ENCODE measurements at regions not wholly inside any gene's neighbourhood (a gene's known extent, or its start where the extent isn't known, plus 50 kb on each side); places are given as distances from the start of the nearest gene placed in this dataset.
A peak's percentile ranks its signal among the peaks of the same experiment; 100 is the strongest.

DNA sequence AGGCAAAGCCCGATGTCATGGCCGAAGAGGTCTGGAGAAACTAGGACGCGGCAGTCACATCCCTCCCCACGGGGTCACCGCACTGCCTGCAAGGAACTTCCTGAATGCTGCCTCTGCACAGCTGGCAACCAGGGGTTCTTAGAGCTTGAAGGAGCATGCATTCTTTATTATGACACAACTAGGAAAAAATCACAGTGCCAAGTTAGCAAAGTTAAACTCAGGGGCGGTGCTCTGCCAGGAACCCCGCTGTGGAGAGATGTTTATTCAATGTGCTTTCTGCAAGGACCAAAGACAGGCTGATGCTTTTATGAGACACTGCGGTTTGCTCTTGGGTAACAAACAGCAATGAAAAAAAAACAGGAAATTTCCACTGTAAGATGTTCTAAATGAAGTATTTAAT, 287.3 kb upstream of the FOXQ1 start:
- Mint-ChIP-seq H3K27ac (no peak overlapping the region), H3K9me3 (peaks cover 19% of the 10 kb centered on the region), H3K4me1 (peaks cover 44% of the 10 kb centered on the region), H3K27me3 (ENCODE audit: low read depth) (peaks cover 74% of the 10 kb centered on the region), H3K4me3 (no peak overlapping the region), H3K36me3 (peaks cover 14% of the 10 kb centered on the region)
- TF ChIP-seq JAZF1 (CRISPR knock-in tag; IDR thresholded peaks at IDR 0.05) (no peak), HMGA2 (CRISPR knock-in tag; IDR thresholded peaks at IDR 0.05) (no peak)
- TF ChIP-seq, protein P1, sequence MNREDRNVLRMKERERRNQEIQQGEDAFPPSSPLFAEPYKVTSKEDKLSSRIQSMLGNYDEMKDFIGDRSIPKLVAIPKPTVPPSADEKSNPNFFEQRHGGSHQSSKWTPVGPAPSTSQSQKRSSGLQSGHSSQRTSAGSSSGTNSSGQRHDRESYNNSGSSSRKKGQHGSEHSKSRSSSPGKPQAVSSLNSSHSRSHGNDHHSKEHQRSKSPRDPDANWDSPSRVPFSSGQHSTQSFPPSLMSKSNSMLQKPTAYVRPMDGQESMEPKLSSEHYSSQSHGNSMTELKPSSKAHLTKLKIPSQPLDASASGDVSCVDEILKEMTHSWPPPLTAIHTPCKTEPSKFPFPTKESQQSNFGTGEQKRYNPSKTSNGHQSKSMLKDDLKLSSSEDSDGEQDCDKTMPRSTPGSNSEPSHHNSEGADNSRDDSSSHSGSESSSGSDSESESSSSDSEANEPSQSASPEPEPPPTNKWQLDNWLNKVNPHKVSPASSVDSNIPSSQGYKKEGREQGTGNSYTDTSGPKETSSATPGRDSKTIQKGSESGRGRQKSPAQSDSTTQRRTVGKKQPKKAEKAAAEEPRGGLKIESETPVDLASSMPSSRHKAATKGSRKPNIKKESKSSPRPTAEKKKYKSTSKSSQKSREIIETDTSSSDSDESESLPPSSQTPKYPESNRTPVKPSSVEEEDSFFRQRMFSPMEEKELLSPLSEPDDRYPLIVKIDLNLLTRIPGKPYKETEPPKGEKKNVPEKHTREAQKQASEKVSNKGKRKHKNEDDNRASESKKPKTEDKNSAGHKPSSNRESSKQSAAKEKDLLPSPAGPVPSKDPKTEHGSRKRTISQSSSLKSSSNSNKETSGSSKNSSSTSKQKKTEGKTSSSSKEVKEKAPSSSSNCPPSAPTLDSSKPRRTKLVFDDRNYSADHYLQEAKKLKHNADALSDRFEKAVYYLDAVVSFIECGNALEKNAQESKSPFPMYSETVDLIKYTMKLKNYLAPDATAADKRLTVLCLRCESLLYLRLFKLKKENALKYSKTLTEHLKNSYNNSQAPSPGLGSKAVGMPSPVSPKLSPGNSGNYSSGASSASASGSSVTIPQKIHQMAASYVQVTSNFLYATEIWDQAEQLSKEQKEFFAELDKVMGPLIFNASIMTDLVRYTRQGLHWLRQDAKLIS (CRISPR knock-in tag; IDR thresholded peaks at IDR 0.05; ENCODE audit: borderline replicate concordance): no peak
- TF ChIP-seq, protein P2, sequence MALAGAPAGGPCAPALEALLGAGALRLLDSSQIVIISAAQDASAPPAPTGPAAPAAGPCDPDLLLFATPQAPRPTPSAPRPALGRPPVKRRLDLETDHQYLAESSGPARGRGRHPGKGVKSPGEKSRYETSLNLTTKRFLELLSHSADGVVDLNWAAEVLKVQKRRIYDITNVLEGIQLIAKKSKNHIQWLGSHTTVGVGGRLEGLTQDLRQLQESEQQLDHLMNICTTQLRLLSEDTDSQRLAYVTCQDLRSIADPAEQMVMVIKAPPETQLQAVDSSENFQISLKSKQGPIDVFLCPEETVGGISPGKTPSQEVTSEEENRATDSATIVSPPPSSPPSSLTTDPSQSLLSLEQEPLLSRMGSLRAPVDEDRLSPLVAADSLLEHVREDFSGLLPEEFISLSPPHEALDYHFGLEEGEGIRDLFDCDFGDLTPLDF (CRISPR knock-in tag; IDR thresholded peaks at IDR 0.05): no peak
- CTCF ChIA-PET: no interaction called here
- POLR2A ChIA-PET: no interaction called here
- ATAC-seq (peak; percentile 34; the same call in 1 of the 2 replicates), DNase-seq (ENCODE audit: low spot score) (no peak)

DNA sequence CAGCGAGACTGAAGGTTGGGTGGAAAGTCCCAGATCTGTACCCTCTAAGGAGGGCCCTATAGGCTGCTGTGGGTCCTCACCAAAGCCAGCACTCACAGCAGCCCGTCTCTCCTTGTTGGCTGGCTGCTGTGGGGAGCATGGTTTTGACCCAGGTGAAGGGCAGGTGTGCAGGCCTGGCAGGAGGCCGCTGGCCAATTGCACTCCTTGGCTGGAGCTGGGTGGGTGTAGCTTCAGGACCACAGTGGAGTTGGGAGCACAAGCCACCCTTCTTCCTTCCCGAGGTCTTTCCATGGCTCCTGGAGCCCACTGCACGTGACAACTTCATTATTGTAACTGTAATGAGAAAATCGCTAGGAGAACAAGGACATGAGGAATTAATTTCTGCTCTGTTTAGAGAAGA, 287.7 kb upstream of the FOXQ1 start:
- Mint-ChIP-seq H3K36me3 (peaks cover 14% of the 10 kb centered on the region), H3K4me3 (no peak overlapping the region), H3K4me1 (peaks cover 40% of the 10 kb centered on the region), H3K9me3 (peaks cover 19% of the 10 kb centered on the region), H3K27ac (no peak overlapping the region), H3K27me3 (ENCODE audit: low read depth) (peaks cover 70% of the 10 kb centered on the region)
- POLR2A ChIA-PET: no interaction called here
- DNase-seq (ENCODE audit: low spot score): no peak
- CTCF ChIA-PET: no interaction called here
- no peak for ATAC-seq
- no peak for TF ChIP-seq ZBTB21 (CRISPR knock-in tag; IDR thresholded peaks at IDR 0.05; ENCODE audit: borderline replicate concordance)
- no peak for TF ChIP-seq GTF2I (CRISPR knock-in tag; conservative IDR thresholded peaks at IDR 0.05)
- no peak for TF ChIP-seq TP53 (CRISPR knock-in tag; IDR thresholded peaks at IDR 0.05)
- TF ChIP-seq HMGA2 (CRISPR knock-in tag; IDR thresholded peaks at IDR 0.05): no peak
- no peak for TF ChIP-seq NR3C1 (CRISPR knock-in tag; conservative IDR thresholded peaks at IDR 0.05; ENCODE audit: low read depth)
- TF ChIP-seq ETV6 (CRISPR knock-in tag; IDR thresholded peaks at IDR 0.05): no peak
- TF ChIP-seq, protein P3, sequence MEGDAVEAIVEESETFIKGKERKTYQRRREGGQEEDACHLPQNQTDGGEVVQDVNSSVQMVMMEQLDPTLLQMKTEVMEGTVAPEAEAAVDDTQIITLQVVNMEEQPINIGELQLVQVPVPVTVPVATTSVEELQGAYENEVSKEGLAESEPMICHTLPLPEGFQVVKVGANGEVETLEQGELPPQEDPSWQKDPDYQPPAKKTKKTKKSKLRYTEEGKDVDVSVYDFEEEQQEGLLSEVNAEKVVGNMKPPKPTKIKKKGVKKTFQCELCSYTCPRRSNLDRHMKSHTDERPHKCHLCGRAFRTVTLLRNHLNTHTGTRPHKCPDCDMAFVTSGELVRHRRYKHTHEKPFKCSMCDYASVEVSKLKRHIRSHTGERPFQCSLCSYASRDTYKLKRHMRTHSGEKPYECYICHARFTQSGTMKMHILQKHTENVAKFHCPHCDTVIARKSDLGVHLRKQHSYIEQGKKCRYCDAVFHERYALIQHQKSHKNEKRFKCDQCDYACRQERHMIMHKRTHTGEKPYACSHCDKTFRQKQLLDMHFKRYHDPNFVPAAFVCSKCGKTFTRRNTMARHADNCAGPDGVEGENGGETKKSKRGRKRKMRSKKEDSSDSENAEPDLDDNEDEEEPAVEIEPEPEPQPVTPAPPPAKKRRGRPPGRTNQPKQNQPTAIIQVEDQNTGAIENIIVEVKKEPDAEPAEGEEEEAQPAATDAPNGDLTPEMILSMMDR (IDR thresholded peaks at IDR 0.05): no peak
- TF ChIP-seq FOXK1 (CRISPR knock-in tag; IDR thresholded peaks at IDR 0.05): no peak
- no peak for TF ChIP-seq ATF1 (CRISPR knock-in tag; IDR thresholded peaks at IDR 0.05)
- TF ChIP-seq ZNF416 (CRISPR knock-in tag; IDR thresholded peaks at IDR 0.05): no peak

DNA sequence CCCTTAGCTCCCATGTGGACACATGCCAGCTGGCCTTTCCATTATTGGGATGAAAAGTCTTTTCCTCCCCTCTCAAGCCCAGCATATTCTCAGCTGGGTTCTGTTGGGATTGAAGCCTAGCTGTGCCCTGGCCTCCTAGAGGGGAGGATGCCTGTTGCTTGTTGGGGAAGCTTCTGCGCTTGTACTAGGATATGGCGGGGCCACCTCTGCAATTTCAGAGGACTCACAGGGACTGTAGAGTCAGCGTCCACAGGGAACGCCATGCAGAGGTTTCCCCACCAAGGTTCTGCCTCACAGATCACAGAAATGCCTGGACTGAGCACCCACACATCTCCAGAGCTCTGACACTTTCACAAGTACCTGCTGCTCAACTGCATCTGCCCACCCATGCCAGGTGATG, 288.7 kb upstream of the FOXQ1 start:
- H3K9me3 Mint-ChIP-seq: peaks cover 19% of the 10 kb centered on the region
- ATAC-seq (no peak), DNase-seq (ENCODE audit: low spot score) (no peak)
- H3K27me3 Mint-ChIP-seq (ENCODE audit: low read depth): peaks cover 62% of the 10 kb centered on the region
- H3K36me3 Mint-ChIP-seq: peaks cover 14% of the 10 kb centered on the region
- H3K4me3 Mint-ChIP-seq: no peak overlapping the region
- ChIA-PET CTCF (no interaction called here), POLR2A (no interaction called here)
- no peak for TF ChIP-seq KAT7 (CRISPR knock-in tag; IDR thresholded peaks at IDR 0.05; ENCODE audit: borderline replicate concordance)
- no peak for TF ChIP-seq NFYB (CRISPR knock-in tag; conservative IDR thresholded peaks at IDR 0.05; ENCODE audit: low read depth)
- no peak for TF ChIP-seq ZNF416 (CRISPR knock-in tag; IDR thresholded peaks at IDR 0.05)
- TF ChIP-seq PRRX2 (CRISPR knock-in tag; IDR thresholded peaks at IDR 0.05): no peak
- no peak for TF ChIP-seq RORB (CRISPR knock-in tag; IDR thresholded peaks at IDR 0.05)
- TF ChIP-seq, protein P4, sequence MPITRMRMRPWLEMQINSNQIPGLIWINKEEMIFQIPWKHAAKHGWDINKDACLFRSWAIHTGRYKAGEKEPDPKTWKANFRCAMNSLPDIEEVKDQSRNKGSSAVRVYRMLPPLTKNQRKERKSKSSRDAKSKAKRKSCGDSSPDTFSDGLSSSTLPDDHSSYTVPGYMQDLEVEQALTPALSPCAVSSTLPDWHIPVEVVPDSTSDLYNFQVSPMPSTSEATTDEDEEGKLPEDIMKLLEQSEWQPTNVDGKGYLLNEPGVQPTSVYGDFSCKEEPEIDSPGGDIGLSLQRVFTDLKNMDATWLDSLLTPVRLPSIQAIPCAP (CRISPR knock-in tag; IDR thresholded peaks at IDR 0.05): no peak
- peaks cover 31% of the 10 kb centered on the region for H3K4me1 Mint-ChIP-seq
- no peak overlapping the region for H3K27ac Mint-ChIP-seq
